Fibroblast of skin of abdomen (primary cell): ENCODE measurements at regions not wholly inside any gene's neighbourhood (a gene's known extent, or its start where the extent isn't known, plus 50 kb on each side); places are given as distances from the start of the nearest gene placed in this dataset.
"Not testable (repeated sequence)": the region's sequence is repeated elsewhere in the genome, so short reads cannot be mapped to it uniquely, and the experiment has no call there.

Experiments
- DNase-seq: peaks from one replicate; pipeline ENCODE4 v3.0.0-alpha.2; 2013

- peak; percentile 11 for DNase-seq
Observed at GRCh38 chr10:42177793-42178689, 460.3 kb downstream of the ZNF33B start.

GRCh38 chr10:42177077-42177792 lies 461.1 kb downstream of the ZNF33B start:
- no peak for DNase-seq

GRCh38 chr10:42150428-42151061 lies 487.8 kb downstream of the ZNF33B start:
- no peak for DNase-seq

DNA sequence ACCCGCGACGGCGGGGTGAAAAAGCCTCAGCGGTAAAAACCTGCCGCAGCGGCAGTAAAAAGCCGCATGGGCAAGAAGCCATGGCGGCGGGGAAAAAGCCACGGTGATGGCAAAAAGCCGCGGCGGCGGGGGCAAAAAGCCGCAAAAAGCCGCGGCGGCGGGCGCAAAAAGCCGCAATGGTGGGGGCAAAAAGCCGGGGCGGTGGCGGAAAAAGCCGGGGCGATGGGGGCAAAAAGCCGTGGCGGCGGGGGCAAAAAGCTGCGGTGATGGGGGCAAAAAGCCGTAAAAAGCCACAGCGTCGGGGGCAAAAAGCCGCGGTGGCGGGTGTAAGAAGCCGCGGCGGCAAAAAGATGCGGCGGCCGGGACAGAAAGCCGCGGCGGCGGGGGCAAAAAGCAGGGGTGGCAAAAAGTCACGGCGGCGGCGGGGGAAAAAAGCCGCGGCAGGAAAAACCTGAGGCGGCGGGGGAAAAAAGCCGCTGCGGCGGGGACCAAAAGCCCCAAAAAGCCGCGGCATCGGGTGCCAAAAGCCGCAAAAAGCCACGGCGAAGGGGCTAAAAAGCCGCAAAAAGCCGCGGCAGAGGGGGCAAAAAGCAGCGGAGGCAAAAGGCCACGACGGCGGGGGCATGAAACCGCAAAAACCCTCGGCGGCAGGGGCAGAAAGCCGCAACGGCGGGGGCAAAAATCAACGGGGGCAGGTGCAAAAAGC lies 488.5 kb downstream of the ZNF33B start:
- DNase-seq: no peak

DNA sequence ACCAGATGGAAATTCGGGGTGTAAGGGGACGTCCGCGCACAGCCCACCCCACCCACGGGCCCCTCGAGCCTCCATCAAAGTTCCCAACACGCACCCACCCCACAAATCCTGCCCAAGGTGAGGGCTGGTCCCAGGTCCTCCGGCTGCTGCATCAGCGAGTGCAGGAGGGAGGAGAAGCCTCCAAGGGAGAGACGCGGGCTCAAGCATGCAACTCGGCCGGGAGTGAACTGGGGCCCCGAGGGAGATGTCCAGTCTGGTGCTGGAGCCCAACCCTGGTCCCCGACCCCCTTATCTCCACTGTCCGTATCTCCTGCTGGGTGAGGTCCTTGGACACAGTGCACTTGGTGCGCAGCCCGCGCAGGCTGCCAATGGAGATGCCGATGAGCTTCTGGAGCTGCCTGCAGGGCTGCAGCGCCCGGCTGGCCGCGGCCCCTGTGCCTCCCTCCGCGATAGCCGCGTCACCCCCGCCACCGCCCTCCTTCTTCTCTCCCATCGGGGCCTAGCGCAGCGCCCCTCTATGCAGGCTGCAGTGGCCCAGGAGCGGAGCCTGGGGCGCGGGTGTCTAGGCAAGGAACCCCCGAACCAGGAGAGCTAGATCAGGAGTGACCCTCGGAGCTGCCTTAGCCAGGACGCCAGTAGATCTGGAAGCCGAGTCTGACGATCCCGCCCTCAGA lies 489.2 kb downstream of the ZNF33B start:
- no peak for DNase-seq

- DNase-seq: not testable (repeated sequence)
Observed at GRCh38 chr10:42146165-42146564, 492.2 kb downstream of the ZNF33B start.

DNA sequence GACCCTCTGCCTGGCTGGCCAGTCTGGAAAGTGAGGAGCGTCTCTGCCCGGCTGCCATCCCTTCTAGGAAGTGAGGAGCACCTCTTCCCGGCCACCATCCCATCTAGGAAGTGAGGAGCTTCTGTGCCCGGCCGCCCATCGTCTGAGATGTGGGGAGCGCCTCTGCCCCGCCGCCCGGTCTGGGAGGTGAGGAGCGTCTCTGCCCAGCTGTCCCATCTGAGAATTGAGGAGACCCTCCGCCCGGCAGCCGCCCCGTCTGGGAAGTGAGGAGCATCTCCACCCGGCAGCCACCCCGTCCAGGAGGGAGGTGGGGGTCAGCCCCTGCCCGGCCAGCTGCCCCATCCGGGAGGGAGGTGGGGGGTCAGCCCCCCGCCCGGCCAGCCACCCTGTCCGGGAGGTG lies 500.3 kb downstream of the ZNF33B start:
- not testable (repeated sequence) for DNase-seq

DNA sequence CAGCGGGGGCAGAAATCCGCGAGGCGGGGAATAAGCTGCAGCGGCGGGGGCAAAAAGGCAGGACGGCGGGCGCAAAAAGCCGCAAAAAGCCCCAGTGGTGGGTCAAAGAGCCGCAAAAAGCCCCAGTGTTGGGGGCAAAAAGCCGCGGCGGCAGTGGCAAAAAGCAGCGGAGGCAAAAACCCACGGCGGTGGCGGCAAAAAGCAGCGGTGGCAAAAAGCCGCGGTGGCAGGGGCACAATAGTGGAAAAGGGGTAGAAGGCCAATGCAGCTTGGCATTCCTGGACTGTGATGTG lies 525.3 kb downstream of the ZNF33B start:
- no peak for DNase-seq

- DNase-seq: no peak
Observed at GRCh38 chr10:42112331-42113157, 525.8 kb downstream of the ZNF33B start.

DNA sequence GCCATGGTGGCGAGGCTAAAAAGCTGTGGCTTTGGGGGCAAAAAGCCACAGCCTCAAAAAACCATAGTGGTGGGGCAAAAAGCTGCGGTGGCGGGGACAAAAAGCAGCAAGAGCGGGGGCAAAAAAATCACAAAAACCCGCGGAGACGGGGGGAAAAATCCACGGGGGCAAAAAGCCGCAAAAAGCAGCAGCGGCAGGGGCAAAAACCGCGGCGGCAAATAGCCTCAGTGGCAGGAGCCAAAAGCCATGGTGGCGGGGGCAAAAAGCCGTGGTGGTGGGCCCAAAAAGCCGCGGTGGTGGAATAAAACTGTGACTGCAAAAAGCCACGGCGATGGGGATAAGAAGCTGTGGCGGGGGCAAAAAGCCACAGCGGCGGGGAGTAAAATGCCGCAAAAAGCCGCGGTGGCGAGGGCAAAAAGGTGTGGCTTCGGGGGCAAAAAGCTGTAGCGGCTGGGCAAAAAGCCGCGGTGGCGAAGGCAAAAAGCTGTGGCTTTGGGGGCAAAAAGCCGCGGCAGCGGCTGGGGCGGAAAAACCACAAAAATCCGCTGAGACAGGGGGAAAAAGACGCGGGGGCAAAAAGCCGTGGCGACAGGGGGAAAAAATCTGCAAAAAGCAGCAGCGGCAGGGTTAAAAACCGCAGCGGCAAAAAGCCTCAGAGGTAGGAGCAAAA lies 526.6 kb downstream of the ZNF33B start:
- DNase-seq: no peak

- no peak for DNase-seq
Observed at GRCh38 chr10:42111076-42111475, 527.3 kb downstream of the ZNF33B start.
